Stimulated activated CD4-positive, alpha-beta T cell treated with anti-CD3 and anti-CD28 coated beads, Interleukin-12 subunit alpha, Interleukin-12 subunit beta, amount 100 ng/mL, for 4 hours (primary cell): ENCODE measurements at regions not wholly inside any gene's neighbourhood (a gene's known extent, or its start where the extent isn't known, plus 50 kb on each side); places are given as distances from the start of the nearest gene placed in this dataset.
"Not testable (repeated sequence)": the region's sequence is repeated elsewhere in the genome, so short reads cannot be mapped to it uniquely, and the experiment has no call there.

Experiments
- DNase-seq: peaks from one replicate; pipeline ENCODE4 v3.0.0-alpha.2; 2020

GRCh38 chr14:21941885-21942284 lies 268.3 kb upstream of the OR4E1 start:
- no peak for DNase-seq

DNA sequence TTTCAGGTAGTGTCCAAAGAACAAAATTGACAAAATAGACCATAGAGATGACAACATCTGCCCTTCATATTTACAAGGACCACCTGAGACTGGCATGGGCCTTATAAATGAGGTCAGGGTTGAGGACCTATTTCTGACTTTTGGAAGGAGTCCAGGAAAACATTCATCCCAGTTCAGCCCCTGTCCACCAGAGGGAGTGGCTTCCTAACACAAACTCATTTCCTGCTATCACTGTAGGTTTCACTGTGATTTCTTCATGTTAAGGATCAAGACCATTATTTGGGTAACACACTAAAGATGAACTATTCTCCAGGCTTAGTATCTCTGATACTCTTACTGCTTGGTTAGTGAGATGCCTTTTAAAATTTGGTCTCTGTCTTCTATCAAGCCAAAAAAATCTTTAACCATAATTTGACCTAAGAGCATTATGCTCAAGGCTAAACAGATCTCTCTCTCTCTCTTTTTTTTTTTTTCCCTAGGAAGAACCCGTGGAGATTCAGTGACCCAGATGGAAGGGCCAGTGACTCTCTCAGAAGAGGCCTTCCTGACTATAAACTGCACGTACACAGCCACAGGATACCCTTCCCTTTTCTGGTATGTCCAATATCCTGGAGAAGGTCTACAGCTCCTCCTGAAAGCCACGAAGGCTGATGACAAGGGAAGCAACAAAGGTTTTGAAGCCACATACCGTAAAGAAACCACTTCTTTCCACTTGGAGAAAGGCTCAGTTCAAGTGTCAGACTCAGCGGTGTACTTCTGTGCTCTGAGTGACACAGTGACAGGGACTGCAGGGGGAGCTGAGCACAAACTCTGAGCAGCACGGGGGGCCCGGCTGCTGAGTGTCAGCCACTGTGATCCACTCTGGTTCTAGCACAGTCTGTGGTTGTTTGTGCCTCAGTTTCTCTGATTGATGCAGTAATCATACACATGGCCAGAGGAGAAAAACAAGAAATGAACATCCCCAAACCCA lies 267.6 kb upstream of the OR4E1 start:
- DNase-seq, result no peak

- no peak for DNase-seq
Observed at GRCh38 chr14:21939836-21940235, 266.2 kb upstream of the OR4E1 start.

- DNase-seq, result no peak
Observed at GRCh38 chr14:21937996-21938395, 264.4 kb upstream of the OR4E1 start.

- DNase-seq, result no peak
Observed at GRCh38 chr14:21933681-21934080, 260.1 kb upstream of the OR4E1 start.

- peak; percentile 25 for DNase-seq
Observed at GRCh38 chr14:21924479-21924878, 250.9 kb upstream of the OR4E1 start.

DNA sequence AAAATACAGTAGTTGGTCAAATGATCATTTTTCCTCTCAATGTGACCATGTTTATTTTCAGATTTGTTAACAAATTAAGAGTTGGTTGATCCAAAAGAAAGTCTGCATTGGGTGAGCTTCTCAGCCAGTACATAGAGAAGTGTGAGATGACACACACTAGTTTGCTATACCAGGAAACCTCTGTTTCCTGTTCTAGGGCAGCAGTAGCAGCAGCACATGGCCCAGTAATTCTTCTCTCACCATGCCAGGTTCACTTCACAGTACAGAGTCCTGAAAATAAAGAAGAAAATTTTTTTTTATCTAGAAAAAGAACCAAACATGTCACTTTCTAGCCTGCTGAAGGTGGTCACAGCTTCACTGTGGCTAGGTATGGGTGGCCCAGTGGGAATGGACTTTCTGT lies 250.2 kb upstream of the OR4E1 start:
- DNase-seq, result no peak

DNA sequence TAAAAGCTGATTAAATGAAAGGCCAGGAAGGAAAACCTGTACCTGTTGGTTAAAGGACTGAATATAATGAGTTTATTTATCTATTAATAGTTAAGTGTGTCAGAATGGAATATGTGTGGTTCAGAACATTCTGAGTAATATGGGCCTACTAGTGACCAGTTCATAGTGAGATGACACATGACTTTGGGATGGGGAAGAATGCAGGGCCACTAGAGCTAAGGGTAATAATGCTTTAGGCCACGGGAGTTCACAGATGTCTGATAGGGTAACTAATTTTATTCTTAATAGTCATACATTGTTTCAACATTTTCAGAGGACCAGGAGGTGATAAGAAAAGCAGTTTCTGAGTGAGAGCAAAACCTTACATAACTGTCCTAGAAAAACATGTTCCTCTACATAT lies 247.8 kb upstream of the OR4E1 start:
- DNase-seq, result no peak

- peak; percentile 33 for DNase-seq
Observed at GRCh38 chr14:21917699-21918436, 244.2 kb upstream of the OR4E1 start.

- DNase-seq, result no peak
Observed at GRCh38 chr14:21915826-21916225, 242.2 kb upstream of the OR4E1 start.

GRCh38 chr14:21913759-21914158 lies 240.1 kb upstream of the OR4E1 start:
- DNase-seq, result peak; percentile 49

GRCh38 chr14:21912367-21912766 lies 238.7 kb upstream of the OR4E1 start:
- DNase-seq, result no peak

- no peak for DNase-seq
Observed at GRCh38 chr14:21911877-21912276, 238.3 kb upstream of the OR4E1 start.

- DNase-seq, result no peak
Observed at GRCh38 chr14:21910260-21910659, 236.6 kb upstream of the OR4E1 start.

DNA sequence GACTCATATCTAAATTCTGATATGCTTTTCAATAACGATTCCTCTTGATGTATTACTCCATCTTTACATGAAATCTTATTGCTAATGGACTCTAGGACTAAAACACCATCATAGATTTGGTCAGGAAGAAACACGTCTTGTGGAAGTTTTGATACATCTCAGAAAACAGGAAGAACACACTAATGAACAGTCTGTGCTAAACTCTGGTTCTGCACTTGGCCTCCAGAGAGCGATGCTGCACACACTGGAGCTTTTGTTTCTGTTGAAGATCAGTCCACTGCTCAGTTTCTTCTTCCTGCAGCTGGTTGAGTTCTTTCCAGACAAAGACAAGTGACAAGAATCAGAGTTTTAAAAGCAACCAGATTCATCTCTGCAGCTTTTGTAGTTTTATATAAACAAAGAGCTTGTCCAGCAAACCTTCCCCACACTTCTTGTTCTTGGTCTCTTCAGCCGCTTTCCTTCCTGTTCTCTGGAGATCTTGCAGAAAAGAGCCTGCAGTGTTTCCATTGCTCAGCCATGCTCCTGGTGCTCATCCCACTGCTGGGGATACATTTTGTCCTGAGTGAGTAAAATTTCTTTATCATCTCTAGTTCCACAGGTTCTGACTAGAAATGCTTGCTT lies 229.1 kb upstream of the OR4E1 start:
- DNase-seq, result no peak

DNA sequence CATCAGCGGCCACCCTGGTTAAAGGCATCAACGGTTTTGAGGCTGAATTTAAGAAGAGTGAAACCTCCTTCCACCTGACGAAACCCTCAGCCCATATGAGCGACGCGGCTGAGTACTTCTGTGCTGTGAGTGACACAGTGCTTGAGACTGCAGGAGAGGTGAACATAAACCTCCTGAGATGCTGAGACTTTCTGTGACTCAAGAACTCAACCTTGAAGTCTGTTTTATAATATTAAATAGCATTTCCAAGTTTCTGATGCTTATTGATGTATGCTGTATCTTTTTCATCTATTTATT lies 221.2 kb upstream of the OR4E1 start:
- DNase-seq, result not testable (repeated sequence)

GRCh38 chr14:21894003-21894897 lies 220.6 kb upstream of the OR4E1 start:
- peak; percentile 31 for DNase-seq

GRCh38 chr14:21891921-21892320 lies 218.3 kb upstream of the OR4E1 start:
- DNase-seq, result no peak

DNA sequence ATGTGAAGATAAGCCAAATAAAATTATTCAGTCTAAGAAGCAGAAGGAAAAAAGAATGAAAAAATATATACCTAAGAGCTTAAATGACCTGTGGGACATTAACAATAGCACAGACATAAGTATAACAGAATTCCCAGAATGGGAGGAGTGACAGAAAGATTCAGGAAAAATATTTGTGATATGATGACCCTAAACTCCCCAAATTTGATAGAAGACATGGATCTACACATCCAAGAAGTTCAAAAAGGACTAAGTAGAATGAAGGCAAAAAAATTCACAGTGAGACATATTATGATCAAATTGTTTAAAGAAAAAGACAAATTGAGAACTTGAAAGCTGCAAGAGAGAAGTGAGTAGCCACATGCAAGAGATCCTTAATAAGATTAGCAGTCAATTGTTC lies 211.4 kb upstream of the OR4E1 start:
- no peak for DNase-seq

- DNase-seq, result no peak
Observed at GRCh38 chr14:21882226-21882625, 208.6 kb upstream of the OR4E1 start.

DNA sequence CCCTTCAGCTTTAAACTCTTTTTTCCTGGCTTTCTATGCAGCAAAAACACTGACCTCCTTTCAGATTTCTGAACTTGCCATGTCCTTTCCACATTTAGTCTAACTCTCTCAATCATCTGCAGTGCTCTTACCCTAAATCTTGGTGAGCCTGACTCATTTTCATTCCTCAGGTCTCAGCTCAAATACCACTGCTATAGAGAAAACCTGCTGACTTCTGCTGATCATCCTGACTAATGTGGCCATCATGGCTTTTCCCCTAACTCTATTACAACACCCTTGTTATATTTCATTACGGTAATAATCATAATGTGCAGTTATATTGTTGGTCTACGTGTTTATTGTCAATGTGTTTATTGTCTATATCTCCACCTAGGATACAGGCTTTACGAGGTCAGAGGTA lies 207.3 kb upstream of the OR4E1 start:
- no peak for DNase-seq

DNA sequence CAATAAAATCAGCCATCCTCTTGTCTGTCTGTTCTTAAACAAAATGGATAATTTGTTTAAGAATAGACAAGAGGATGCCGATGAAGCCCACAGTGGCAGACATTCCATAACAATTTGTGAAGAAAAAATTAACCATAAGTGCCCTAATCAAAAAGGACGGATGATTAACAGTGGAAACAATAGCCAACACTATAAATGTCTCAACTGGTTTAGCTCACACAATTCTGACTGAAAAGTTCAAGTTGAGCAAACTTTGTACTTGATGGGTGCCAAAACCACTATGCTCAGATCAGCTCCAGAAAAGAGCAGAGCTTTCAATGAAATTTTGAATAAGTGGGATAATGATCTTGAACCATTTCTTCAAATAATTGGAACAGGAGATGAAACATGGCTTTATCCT lies 202.2 kb upstream of the OR4E1 start:
- DNase-seq, result no peak

DNA sequence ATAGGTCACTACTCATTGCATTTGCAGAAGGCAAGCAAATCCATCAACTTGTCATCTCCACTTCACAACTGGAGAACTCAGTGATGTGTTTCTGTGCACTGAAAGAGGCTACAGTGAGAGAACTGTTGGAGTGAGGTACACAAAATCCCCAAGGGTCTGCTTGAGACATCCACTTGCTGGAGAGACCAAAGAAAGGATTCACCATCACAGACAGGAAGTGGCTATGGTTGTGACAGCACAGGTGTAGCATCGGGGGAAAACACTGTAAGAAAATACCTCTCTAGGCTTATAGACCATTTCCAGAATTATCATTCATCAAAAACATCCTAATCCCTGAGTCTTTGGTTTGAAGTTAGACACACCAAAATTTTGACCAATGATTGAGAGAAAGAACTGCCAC lies 201.3 kb upstream of the OR4E1 start:
- no peak for DNase-seq
